ENCODE measurements at regions not wholly inside any gene's neighbourhood (a gene's known extent, or its start where the extent isn't known, plus 50 kb on each side); places are given as distances from the start of the nearest gene placed in this dataset.

DNA sequence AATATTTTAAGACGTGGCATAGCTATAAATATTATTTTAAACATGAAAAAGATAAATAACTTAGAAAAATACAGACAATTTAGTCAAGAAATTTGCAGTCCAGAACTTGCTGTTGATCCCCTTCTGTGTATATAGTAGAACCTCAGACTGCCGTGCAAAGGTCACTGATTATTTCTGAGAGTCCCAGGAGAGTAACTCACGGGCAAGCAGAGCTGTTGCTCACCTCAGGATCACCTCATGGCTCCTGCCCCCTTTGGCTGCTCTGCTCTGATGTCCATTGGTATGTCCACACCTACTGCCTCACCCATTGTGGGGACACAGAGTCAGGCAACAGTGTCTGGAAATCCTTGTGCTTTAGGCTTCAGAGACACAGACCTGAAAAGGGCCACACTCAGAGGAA is 392.9 kb upstream of the CELF4 start:
- TF ChIP-seq TAF1 (IDR thresholded peaks at IDR 0.05; ENCODE audit: borderline replicate concordance, insufficient read depth, low read length) (no peak), POLR2AphosphoS5 (IDR thresholded peaks at IDR 0.05; ENCODE audit: low read depth, low read length) (no peak)
- TF ChIP-seq, protein P1, sequence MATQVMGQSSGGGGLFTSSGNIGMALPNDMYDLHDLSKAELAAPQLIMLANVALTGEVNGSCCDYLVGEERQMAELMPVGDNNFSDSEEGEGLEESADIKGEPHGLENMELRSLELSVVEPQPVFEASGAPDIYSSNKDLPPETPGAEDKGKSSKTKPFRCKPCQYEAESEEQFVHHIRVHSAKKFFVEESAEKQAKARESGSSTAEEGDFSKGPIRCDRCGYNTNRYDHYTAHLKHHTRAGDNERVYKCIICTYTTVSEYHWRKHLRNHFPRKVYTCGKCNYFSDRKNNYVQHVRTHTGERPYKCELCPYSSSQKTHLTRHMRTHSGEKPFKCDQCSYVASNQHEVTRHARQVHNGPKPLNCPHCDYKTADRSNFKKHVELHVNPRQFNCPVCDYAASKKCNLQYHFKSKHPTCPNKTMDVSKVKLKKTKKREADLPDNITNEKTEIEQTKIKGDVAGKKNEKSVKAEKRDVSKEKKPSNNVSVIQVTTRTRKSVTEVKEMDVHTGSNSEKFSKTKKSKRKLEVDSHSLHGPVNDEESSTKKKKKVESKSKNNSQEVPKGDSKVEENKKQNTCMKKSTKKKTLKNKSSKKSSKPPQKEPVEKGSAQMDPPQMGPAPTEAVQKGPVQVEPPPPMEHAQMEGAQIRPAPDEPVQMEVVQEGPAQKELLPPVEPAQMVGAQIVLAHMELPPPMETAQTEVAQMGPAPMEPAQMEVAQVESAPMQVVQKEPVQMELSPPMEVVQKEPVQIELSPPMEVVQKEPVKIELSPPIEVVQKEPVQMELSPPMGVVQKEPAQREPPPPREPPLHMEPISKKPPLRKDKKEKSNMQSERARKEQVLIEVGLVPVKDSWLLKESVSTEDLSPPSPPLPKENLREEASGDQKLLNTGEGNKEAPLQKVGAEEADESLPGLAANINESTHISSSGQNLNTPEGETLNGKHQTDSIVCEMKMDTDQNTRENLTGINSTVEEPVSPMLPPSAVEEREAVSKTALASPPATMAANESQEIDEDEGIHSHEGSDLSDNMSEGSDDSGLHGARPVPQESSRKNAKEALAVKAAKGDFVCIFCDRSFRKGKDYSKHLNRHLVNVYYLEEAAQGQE (IDR thresholded peaks at IDR 0.05; ENCODE audit: insufficient read depth in 1 of 2, low read depth in 2 of 2, low read length in 2 of 2): no peak

All from PFSK-1 (cell line).